ENCODE measurements at regions not wholly inside any gene's neighbourhood (a gene's known extent, or its start where the extent isn't known, plus 50 kb on each side); places are given as distances from the start of the nearest gene placed in this dataset.

DNA sequence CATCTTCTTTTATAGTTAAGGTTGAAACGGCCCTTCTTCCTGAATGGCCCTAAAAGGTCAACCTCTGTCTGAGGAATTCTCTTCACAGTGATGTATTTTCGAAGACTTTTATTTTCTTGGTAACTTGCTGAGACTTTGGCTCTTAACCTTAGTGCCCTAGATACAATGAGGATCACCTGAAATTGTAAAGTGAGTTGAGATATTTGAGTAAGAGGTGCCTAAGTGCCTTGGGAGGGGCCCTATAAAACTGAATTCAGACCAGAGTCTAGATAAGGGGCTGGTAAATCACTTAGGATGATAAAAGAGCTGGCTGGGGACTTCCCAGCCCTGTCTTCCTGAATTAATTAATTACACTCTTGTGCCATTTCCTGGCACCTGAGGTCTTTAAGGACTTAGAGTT is 505.6 kb upstream of the KIRREL3 start:
- DNase-seq = no peak

- DNase-seq = no peak
Measured at GRCh38 chr11:127496165-127496564, 495.6 kb upstream of the KIRREL3 start.

DNA sequence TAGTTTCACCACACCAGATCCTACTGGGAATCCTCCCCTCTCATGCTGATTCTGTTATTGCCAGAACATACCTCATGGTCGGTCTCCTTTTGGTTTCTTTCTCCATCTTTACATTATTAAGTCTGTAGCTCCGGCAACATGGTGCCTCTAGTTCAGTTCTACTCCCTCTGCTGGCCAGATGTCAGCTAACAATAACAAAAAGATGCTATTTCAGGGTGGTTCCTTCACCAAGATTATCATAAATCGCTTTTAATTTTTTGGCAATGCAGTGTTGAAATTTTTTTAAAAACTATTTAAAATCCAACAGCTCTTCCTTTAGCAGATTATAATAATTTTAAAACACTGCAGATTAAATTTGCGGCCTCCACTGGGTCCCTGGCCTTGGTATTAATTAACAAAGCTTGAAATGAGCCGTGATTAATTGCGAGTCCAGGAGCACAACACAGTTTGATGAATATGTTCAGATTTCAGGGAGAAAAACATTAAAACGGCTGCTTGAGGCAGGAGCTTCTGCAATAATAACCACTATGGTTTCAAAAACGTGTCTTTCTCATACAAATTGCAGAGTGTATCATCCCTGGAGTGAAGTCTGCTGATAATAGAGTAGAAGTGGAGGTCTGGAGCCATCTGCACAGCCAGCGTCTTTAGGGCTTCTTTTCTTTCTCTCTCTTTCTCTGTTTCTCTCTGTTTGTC is 492.9 kb upstream of the KIRREL3 start:
- DNase-seq = peak; percentile 7

- DNase-seq = no peak
Measured at GRCh38 chr11:127492029-127492428, 491.5 kb upstream of the KIRREL3 start.

DNA sequence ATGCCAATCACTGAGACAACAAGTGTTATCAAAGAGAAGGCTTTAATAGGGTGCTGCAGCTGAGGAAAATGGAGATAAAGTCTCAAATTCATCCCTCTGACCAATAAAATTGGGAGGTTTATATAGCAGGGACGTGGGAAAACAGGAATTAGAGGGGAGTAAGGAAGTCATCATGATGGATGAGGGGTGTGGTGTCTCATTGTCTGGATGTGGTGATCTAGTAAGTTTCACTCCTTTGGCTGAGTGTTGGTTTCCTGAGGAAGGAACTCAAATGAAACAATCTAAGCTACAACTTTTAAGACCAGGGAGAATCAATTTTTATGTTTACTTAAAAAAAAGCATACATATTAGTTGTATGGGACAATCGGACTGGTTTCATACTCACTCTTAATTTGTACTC is 491.0 kb upstream of the KIRREL3 start:
- DNase-seq = no peak

DNA sequence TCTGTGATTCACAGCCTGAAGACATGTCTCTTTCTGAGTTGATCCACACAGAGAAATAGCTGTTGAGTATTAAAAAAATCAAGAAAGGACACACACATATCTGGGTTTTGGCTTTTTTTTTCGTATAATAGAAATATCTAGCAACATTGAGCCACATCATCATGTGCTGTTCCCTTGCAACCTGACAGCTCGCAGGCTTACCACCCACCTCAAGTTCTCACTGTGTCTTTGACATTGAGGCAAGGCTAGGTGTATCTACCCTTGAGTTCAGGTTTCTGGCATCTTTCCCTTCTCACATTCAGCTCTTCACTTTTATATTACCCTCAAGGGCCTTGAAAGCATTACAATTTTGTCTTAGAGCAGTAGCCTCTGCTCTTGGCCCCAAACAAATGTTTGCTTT is 490.3 kb upstream of the KIRREL3 start:
- no peak for DNase-seq

DNA sequence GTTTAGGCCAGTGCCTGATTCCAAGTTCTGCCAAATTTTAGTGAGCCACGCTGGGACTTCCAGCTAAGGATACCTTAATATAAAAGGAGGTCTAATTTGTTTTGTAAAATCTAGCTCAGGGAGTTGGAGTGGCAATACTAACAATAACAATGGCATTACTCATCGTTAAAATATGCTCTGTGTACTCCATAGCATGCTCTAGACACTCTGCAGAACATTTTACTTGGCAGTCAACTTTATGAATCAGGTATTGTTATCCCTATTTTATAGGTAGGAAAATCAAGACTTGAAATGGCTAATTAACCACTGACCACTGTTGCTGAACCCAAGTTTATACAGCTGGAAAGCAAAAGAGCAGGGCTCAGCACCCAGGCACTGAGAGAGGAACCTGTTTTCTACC is 485.0 kb upstream of the KIRREL3 start:
- no peak for DNase-seq

GRCh38 chr11:127481391-127481790 is 480.8 kb upstream of the KIRREL3 start:
- DNase-seq = no peak

GRCh38 chr11:127478826-127479225 is 478.3 kb upstream of the KIRREL3 start:
- no peak for DNase-seq

DNA sequence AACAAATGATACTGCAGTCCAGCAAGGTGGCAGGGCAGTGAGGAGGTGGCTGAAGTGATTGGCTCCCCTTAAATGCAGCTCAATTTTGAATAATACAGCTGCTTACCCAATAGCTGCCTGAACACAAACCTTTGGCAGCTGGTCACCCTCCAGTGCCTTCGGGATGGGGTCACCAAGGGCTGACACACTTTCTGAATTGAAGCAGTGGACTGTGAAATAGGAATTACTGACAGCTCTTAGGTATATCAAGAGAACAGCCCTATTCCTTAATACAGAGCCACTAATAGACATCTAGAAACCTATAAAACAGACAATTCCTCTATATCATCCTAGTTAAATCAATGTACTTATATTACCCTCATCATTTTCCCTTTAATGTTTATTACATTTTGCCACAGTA is 474.2 kb upstream of the KIRREL3 start:
- no peak for DNase-seq

DNA sequence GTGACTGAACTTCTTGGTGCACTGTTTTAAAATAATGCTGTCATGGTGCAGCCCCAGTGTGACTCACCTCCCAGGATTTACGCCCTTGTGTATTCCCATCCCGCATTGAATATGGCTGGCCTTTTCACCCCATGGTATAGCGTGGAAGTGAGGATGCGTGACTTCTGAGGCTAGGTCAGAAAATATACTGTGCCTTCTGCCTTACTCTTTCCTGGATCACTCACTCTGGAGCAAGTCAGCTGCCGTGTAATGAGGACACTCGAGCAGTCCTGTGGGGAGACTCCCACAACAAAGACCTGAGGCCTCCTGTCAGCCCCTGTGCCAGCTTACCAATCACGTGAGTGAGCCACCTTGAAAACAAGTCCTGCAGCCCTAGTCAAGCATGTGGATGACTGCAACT is 471.9 kb upstream of the KIRREL3 start:
- no peak for DNase-seq

- DNase-seq = no peak
Measured at GRCh38 chr11:127471662-127472061, 471.1 kb upstream of the KIRREL3 start.

GRCh38 chr11:127470306-127470884 is 469.8 kb upstream of the KIRREL3 start:
- no peak for DNase-seq

- DNase-seq = no peak
Measured at GRCh38 chr11:127464325-127464724, 463.8 kb upstream of the KIRREL3 start.

DNA sequence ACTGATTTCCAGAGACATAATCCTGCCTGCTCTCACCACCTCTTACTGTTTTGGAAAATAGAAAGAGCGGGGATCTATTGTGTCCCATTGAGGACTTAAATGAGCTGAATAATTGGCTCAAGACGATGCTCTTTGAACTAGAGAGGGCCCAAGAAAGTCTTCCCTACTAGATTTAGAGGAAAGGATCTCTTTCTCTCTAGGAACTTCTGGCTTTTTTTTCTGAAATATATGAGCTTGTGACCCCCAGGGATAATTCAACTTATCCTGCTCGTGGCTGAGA is 461.4 kb upstream of the KIRREL3 start:
- DNase-seq = no peak

DNA sequence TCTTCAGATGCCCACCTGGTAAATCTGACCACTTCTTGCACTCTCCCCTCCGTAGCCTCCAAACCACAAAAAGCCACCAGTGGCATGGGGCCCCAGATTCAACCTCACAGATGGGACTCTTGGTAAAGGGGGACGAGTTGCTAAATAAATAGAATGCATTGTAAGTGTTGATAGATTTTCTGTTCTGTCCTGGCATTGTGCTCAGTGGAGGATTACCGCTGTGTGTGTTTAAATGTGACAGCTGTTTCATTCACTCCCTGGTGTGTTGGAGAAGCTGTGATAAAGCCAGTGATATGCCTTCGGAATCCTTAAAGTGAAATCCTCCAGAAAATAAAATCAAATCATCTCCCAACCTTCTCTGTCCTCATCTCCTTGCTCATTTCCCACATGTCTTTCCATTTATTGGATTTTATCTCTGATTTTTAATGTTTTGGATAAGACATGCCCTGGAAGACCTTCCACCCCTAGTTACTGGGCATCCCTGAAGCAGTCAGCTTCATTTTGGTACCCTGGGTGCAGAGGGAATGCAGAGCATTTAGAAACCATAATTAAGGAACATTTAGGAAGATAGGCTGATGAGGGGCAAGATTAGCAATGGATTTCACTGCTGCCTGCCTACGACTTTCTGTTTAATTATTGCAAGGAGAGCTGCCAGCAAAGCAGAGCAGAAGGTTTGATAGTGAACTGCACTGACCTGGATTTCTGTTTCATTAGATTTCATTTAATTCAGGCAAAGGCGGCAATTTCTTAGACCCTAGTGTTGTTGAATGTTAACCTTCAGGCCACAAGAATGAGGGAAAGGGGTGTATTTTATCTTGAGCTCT is 460.9 kb upstream of the KIRREL3 start:
- DNase-seq = no peak

GRCh38 chr11:127458561-127458960 is 458.0 kb upstream of the KIRREL3 start:
- DNase-seq = no peak

GRCh38 chr11:127454856-127455255 is 454.3 kb upstream of the KIRREL3 start:
- DNase-seq = no peak

GRCh38 chr11:127452533-127452932 is 452.0 kb upstream of the KIRREL3 start:
- no peak for DNase-seq

- peak; percentile 9 for DNase-seq
Measured at GRCh38 chr11:127451861-127452260, 451.3 kb upstream of the KIRREL3 start.

- no peak for DNase-seq
Measured at GRCh38 chr11:127448101-127448500, 447.5 kb upstream of the KIRREL3 start.

GRCh38 chr11:127445476-127445875 is 444.9 kb upstream of the KIRREL3 start:
- no peak for DNase-seq

GRCh38 chr11:127443297-127443696 is 442.7 kb upstream of the KIRREL3 start:
- no peak for DNase-seq
